ENCODE measurements at regions not wholly inside any gene's neighbourhood (a gene's known extent, or its start where the extent isn't known, plus 50 kb on each side); places are given as distances from the start of the nearest gene placed in this dataset.

DNA sequence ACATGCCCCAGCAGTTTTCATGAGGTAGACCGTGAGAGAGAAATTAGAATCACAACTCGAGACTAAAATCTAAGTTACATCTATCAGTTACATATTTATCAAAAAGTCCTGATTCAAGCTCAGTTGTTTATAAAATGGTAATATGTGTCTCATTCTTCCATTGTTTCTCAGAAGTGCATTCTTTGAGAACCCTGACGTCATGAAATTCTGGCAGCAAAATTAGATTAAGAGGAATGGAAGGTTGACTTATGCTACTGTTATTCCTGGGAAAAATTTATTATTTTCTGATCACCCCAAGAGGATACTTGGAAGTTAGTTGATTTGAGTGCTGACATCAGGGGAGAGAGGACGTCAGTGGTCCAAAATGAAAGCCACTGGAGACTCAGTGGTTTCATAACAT, 1864.8 kb upstream of the LRRTM1 start:
- no peak for TF ChIP-seq ZFX (IDR thresholded peaks at IDR 0.05; ENCODE audit: borderline replicate concordance)
- no peak overlapping the region for H3K27ac ChIP-seq

GRCh38 chr2:82165377-82165776, 1860.8 kb upstream of the LRRTM1 start:
- no peak for TF ChIP-seq CTCF (IDR thresholded peaks at IDR 0.05)
- no peak for TF ChIP-seq ZFX (IDR thresholded peaks at IDR 0.05; ENCODE audit: borderline replicate concordance)
- no peak overlapping the region for H3K27ac ChIP-seq

DNA sequence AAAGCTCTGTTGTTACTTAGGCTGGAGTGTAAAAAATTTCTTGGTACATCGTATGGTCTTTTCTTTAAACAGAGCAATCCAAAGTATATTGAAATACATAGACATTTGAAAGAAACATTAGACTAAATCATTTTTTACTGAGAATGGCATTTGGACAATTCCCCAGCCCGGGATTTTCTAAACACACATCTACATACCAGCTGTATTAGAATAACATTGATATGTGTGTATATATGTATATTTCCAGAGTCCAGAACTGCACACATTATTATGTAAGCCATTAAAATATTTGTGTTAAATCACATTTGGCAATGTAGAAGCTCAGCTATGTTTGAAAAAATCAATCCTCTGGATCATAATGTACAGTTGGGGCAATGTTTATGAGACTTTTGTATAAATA, 1853.6 kb upstream of the LRRTM1 start:
- no peak for TF ChIP-seq ZFX (IDR thresholded peaks at IDR 0.05; ENCODE audit: borderline replicate concordance)
- no peak for TF ChIP-seq CTCF (IDR thresholded peaks at IDR 0.05)
- no peak overlapping the region for H3K27ac ChIP-seq

- no peak overlapping the region for H3K27ac ChIP-seq
- TF ChIP-seq CTCF (IDR thresholded peaks at IDR 0.05) (no peak), ZFX (IDR thresholded peaks at IDR 0.05; ENCODE audit: borderline replicate concordance) (no peak)
Measured at GRCh38 chr2:82155469-82155868, 1850.9 kb upstream of the LRRTM1 start.

GRCh38 chr2:82143343-82143742, 1838.8 kb upstream of the LRRTM1 start:
- no peak overlapping the region for H3K27ac ChIP-seq
- no peak for TF ChIP-seq CTCF (IDR thresholded peaks at IDR 0.05)
- no peak for TF ChIP-seq ZFX (IDR thresholded peaks at IDR 0.05; ENCODE audit: borderline replicate concordance)

DNA sequence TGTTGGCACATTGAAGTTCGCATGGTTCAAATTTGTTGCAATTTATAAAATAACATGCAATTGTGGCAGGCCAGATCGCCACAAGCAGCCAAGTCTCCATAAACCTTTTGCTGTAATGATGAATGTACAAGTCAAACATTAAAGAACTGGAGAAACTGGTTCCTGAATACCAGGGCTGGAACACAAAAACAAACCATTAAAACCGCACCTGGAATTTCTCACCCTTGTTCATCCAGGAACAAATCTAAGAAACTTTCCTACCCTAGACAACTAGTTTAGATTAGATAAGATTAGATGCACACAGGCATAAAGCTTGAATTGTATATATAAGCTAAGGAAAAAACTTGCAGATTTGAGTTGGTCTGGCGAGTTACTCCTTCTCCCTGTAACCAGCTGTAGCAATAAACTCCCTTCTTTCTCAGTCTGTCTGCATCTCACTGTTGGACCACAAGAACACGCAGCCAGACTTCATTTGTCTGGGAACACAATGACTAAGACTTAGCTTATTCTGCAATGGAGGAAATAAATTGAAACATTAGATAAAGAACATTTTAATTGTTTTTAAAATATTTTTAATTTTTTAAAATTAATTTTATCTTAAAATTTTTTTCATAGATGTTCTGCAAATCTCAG, 1835.5 kb upstream of the LRRTM1 start:
- TF ChIP-seq CTCF (IDR thresholded peaks at IDR 0.05) (no peak), ZFX (IDR thresholded peaks at IDR 0.05; ENCODE audit: borderline replicate concordance) (no peak)
- H3K27ac ChIP-seq, result peak overlapping the region; percentile 57

DNA sequence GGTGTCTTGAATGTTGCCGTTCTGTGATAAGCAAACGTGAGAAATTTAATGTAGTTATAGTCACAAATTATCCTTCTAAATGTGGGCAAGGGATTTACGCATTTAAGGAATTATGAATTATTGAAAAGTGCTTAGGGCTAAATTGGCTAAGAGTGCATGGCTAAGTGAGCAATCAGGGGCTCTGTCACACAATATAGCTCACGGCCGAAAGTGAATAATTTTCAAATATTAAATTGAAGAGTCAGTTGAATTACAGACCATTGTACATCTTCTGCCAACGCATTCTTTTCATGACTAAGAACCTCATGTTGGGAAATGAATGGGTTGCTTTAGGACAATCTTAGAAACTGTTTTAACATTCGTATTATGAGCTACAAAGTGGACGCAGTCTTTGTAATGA, 1832.9 kb upstream of the LRRTM1 start:
- TF ChIP-seq CTCF (IDR thresholded peaks at IDR 0.05) (no peak), ZFX (IDR thresholded peaks at IDR 0.05; ENCODE audit: borderline replicate concordance) (no peak)

GRCh38 chr2:82128051-82128450, 1823.5 kb upstream of the LRRTM1 start:
- H3K27ac ChIP-seq, result no peak overlapping the region
- TF ChIP-seq CTCF (IDR thresholded peaks at IDR 0.05) (no peak), ZFX (IDR thresholded peaks at IDR 0.05; ENCODE audit: borderline replicate concordance) (no peak)

More for the DNA sequence above, 1832.9 kb upstream of the LRRTM1 start:
- no peak overlapping the region for H3K27ac ChIP-seq

Data from 22Rv1 (cell line).